GM18873 (cell line): ENCODE measurements at regions not wholly inside any gene's neighbourhood (a gene's known extent, or its start where the extent isn't known, plus 50 kb on each side); places are given as distances from the start of the nearest gene placed in this dataset.

ENCODE experiments used
- ATAC-seq: cut with Tn5 transposase; IDR thresholded peaks from one replicate; pipeline ENCODE4 v1.9.1; 2021; ENCODE audit warnings: mild to moderate bottlenecking, moderate library complexity, moderate number of reproducible peaks; ENCODE audit not compliant: unreplicated experiment, low FRiP score

DNA sequence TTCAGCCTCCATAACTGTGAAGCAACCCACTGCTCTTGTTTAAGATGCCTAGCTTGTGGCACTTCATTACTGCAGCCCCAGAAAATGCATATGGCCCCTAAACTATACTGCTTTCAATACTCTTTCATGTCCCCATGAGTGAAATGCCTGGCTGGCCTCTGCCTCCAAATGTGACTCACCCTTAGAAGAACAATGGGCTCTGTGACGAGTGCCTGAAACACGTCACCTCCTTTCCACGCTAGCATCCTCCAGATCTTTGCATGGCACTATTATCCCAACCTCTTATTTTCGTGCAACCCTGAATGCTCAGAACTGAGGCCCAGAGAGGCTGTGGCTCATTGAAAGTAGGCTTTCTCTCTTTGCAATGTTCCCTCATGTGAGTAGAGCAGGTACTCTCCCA, 233.1 kb downstream of the CBLN1 start:
- no peak for ATAC-seq

GRCh38 chr16:49036126-49036525, 245.5 kb downstream of the CBLN1 start:
- no peak for ATAC-seq

- no peak for ATAC-seq
Measured at GRCh38 chr16:49027420-49027819, 254.2 kb downstream of the CBLN1 start.

GRCh38 chr16:49026566-49027181, 255.0 kb downstream of the CBLN1 start:
- ATAC-seq: no peak

DNA sequence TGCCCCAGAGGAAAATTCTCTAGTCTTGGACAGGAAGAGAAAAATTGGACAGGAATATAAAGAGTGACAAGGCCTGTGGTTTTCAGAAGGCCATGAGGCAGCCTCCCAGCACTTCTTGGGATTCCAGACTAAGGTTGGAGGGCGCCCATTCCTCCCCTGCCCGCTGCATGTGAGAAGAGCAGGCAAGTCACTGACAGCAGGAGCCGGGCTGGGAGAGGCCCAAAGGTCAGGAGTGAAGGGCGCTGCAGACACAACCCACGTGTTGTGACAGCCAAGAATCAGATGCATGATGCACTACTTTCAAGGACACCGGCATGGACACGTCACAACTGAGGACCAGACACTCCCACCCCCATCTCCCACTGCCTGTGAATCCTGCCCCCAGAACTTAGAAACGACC, 256.7 kb downstream of the CBLN1 start:
- ATAC-seq: no peak

DNA sequence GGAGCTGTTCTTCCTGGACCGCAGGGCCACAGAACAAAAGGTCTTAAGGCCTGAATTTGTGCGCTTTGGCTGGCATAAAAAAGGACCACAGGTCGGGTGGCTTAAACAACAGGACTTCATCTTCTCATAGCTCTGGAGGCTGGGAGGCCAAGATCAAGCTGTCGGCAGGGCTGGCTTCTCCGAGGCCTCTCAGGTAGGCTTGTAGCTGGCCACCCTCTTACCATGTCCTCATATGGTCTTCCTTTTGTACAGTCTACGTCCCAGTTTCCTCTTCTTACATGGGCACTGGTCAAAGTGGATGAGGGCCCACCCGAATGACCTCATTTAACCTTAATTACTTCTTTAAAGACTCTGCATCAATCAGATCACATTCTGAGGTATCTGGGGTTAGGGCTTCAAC, 257.6 kb downstream of the CBLN1 start:
- ATAC-seq: no peak

DNA sequence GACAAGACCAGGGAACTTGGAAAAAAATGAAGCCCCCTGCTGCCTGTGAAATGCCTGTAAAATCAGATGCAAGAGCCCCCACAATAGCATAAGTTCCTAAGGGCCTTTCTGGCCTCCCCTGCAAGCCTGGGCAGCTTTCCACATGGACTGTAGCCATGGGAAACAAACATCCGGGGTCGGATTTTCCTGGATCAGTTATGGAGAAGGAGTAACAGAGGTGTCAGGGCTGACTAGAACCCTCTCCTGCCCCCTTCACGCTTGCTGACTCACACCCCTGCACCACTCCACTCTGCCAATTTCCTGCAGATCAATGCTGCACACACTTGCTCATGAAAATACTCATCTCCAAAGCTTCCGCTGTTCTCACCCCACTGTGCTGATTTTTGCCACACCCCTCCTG, 258.6 kb downstream of the CBLN1 start:
- ATAC-seq: no peak

DNA sequence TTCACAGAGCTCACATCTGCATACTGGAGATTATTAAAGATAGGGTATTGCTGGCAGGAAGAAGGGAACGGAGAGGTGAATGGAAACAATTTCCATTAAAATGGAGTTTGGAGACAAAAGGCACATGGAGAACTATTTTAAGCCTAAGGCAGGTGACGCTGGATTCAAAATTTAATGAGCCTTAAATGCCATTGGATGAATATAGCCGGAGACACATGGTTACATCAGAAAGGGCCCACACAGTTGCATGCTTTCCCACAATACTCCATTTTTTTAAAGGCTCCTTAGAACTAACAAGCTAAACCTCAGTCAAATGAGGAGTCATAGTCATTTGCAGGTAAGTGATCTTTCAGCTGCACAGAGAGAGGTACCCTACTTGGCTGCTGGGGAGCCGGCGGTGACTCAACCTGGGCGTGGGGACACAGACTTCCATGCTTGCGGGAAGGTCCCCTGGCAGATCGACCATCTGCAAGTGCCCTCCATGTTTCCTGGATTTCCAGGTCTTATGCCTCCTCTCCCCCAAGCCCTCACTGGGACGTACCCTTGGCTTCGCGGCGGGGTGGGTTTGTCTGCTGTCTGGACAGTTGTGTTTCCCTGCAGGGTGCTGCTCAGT, 259.2 kb downstream of the CBLN1 start:
- ATAC-seq: no peak

DNA sequence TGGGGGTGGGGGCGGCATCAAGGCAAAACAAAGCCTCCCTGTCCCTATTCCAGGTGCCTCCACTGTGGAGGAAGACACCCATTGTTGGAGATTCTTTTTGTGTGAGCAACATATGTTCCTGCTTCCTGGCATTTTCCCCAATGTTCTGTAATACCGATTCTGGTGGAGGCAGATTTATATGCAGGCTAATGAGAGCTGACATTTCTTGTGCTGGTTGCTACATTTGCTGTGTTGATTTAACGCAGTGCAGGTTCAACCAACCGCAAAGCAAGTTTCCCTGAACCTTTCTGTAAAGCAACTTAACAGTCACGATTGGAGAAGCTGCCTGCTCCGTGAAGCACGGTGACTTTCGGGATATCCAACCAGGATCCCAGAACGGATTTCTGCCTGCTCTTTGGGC, 260.5 kb downstream of the CBLN1 start:
- no peak for ATAC-seq

DNA sequence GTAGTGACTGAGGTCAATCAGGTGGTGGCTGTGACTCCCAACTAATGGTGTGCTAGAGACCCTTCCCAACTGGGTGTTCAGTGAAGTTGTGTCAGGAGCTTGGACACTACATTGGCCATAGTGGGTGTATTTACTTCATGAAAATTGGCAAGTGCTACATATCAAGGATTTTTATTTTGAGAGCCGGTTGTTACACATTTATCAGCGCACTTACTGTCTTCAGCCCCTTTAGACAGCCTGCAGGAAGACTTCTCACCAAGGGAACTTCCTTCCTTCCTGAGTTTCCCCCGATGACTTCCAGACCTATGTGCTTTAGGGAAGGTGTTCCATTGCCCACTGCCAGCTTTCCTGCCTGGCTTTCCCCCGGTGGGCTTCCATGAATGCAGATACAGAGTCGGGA, 261.2 kb downstream of the CBLN1 start:
- no peak for ATAC-seq

- no peak for ATAC-seq
Measured at GRCh38 chr16:49019831-49020230, 261.8 kb downstream of the CBLN1 start.

- ATAC-seq: no peak
Measured at GRCh38 chr16:49019081-49019633, 262.5 kb downstream of the CBLN1 start.

GRCh38 chr16:49018259-49018931, 263.2 kb downstream of the CBLN1 start:
- ATAC-seq: no peak

DNA sequence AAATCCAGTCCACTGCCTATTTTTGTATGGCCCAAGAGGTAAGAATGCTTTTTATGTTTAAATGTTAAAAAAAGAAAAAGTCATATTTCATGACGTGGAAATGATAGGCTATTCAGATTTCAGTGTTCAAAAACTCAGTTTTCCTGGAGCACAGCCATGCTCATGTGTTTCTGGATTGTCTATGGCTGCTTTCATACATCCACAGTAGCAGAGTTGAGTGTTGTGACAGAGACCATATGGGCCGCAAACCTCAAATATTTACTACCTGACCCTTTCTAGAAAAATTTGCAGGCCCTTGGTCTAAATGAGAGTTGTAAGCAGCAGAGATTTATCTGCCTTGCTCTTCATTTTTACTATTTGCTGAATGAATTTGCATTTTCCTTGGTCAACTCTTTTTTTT, 264.1 kb downstream of the CBLN1 start:
- no peak for ATAC-seq

DNA sequence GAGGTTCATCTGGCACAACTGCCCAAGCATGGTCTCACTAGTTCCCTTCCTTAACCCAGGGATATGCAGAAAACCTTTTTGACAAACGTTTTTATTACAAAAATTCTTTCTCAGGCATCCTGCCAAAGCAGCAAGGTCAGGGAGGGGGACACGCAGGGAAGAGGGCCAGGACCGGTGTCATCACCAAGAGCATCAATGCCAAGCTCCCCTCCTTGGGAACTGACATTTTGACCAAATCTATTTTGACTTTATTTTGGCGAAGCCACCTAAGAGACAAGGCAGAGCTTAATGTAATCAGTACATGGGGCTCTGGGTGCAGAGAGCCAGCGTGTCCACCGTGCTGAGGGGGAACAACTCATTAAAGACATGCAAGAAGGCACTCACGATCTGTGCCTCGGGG, 265.2 kb downstream of the CBLN1 start:
- ATAC-seq: no peak

GRCh38 chr16:49015225-49015592, 266.4 kb downstream of the CBLN1 start:
- no peak for ATAC-seq

DNA sequence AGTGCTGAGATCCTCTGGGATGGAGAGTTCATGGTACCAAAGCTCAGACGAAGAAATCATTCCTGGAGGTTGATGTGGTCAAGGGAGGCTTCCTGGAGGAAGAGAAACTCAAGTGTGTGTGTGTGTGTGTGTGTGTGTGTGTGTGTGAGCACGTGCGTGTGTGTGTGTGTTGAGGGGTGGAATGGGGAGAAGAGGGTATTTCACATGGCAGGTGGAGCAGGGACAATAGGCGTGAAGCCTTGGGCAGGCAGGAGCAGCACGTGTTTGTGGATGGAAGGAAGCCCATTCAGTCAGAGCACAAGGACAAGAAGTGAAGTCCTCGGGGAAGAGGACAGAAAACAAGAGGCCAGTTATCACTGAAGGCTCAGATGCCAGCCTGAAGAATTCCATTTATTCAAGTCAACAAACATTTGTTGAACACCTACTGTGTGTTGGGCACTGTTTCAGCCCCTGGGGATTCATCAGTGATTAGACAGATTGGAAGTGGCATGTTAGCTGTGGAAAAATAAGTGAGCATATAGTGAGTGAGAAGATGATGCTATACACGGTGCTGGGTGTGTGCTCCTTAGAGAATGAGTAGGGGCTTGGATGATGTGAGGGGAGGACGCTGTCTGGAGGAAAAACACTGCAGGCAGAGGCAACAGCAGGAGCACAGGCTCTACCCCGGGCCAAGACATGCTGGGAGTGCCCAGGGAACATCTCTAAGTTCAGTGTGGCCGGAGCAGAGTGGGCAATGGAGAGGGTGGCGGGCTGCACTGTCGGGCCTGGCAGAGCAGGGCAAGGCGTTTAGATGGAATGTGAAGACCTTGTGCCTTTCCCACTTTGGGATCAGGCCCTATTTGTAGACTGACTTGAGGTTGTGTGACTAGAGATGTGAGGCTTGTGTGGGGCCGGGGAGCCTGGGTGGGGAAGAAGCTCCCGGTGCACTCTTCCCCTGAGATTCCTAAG, 267.1 kb downstream of the CBLN1 start:
- no peak for ATAC-seq

GRCh38 chr16:49013727-49014080, 267.9 kb downstream of the CBLN1 start:
- no peak for ATAC-seq

DNA sequence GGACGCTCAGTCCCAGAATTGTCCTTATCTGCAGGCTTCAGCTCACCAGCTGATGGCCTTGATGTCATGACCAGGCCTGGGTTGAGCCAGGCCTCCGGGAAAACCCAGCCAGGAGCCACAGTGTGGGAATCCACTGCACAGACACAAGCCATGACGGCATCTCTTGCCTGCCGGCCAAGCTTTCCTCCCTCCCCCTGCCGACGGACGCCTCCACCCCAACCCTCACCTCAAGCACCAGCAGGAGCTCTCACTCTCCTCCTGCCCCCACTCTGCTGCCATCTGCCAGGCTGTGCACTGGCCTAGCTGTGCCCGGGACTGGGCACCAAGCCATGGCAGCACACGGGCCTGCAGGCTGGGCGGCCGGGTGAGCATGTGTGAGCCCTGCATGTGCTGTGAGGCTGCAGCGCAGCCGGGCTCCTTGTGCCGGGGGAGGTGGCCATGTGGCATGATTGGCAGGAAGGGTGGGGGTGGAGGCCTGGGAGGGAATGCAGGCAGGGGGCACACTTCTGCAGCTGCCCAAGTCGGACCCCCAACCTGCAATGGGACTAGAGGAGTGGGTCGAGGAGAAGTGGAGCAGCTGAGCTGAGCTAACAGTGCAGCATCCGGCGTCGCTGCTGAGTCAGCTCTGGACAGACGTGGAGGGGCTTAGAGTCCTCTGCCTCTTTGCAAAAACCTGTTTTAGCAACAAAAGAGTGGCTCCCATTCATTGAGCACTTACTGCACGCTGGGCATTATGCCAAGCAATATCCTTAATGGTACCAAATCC, 268.5 kb downstream of the CBLN1 start:
- ATAC-seq: no peak

DNA sequence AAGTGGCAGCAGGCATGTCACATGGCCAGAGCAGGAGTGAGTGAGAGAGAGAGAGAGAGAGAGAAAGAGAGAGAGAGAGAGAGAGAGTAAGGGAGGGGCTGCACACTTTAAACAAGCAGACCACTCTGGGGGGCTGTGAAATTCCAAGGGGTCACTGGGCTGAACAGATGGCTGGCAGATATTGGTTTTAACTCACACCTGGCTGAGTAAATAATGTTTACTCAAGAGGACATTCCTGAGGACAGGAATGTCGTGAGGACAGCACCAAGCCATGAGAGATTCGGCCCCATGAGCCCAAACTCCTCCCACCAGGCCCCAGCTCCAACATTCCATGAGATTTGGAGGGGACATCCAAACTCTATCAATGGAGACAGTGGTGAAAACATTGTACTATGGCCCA, 269.7 kb downstream of the CBLN1 start:
- ATAC-seq: no peak
